H9 (cell line): ENCODE measurements at regions not wholly inside any gene's neighbourhood (a gene's known extent, or its start where the extent isn't known, plus 50 kb on each side); places are given as distances from the start of the nearest gene placed in this dataset.

Source experiments
- DNase-seq: peaks from one replicate; pipeline ENCODE4 v3.0.0-alpha.2; 2017
- H2AFZ ChIP-seq: one replicate; pipeline ENCODE4 v1.6.1; 2013; ENCODE audit warnings: mild to moderate bottlenecking, low read length, control low read depth, moderate library complexity
- H2AK5ac ChIP-seq: 2 replicates; pipeline ENCODE4 v1.6.1; 2013; ENCODE audit warnings: low read length, control low read depth, mixed read lengths; ENCODE audit not compliant: insufficient read length
- H2BK120ac ChIP-seq: one replicate; pipeline ENCODE4 v1.6.1; 2013; ENCODE audit warnings: low read depth, mild to moderate bottlenecking, low read length, control low read depth, inconsistent platforms; ENCODE audit not compliant: poor library complexity, severe bottlenecking
- H2BK12ac ChIP-seq: 2 replicates; pipeline ENCODE4 v1.6.1; 2013; ENCODE audit warnings: low read length, control low read depth, mixed read lengths, low read depth; ENCODE audit not compliant: insufficient read length
- H2BK15ac ChIP-seq: 2 replicates; pipeline ENCODE4 v1.6.1; 2013; ENCODE audit warnings: low read depth, low read length, control low read depth
- H2BK20ac ChIP-seq: one replicate; pipeline ENCODE4 v1.6.1; 2013; ENCODE audit warnings: low read depth, mild to moderate bottlenecking, low read length, control low read depth, inconsistent platforms; ENCODE audit not compliant: poor library complexity, severe bottlenecking
- H2BK5ac ChIP-seq: 2 replicates; pipeline ENCODE4 v1.6.1; 2013; ENCODE audit warnings: low read length, control low read depth, mixed read lengths; ENCODE audit not compliant: insufficient read length
- H3K14ac ChIP-seq: 2 replicates; pipeline ENCODE4 v1.6.1; 2013; ENCODE audit warnings: low read length, control low read depth; ENCODE audit not compliant: insufficient read depth
- H3K18ac ChIP-seq: 2 replicates; pipeline ENCODE4 v1.6.1; 2013; ENCODE audit warnings: low read depth, mild to moderate bottlenecking, mixed read lengths, low read length, control low read depth; ENCODE audit not compliant: insufficient read length
- H3K23ac ChIP-seq: 2 replicates; pipeline ENCODE4 v1.6.1; 2013; ENCODE audit warnings: low read length, control low read depth, mixed read lengths, low read depth; ENCODE audit not compliant: insufficient read length
- H3K23me2 ChIP-seq: 2 replicates; pipeline ENCODE4 v1.6.1; 2013; ENCODE audit warnings: low read depth, mild to moderate bottlenecking, mixed read lengths, low read length, control low read depth; ENCODE audit not compliant: insufficient read length, poor library complexity, severe bottlenecking
- H3K27ac ChIP-seq: 2 replicates; pipeline ENCODE4 v1.5.1; 2013; ENCODE audit warnings: low read length, control low read depth, mixed read lengths, low read depth; ENCODE audit not compliant: insufficient read length
- H3K27me3 ChIP-seq: 2 replicates; pipeline ENCODE4 v1.6.1; 2013; ENCODE audit warnings: low read length, control low read depth, inconsistent platforms; ENCODE audit not compliant: insufficient read depth
- H3K4ac ChIP-seq: 2 replicates; pipeline ENCODE4 v1.6.1; 2013; ENCODE audit warnings: low read depth, mild to moderate bottlenecking, control low read depth, inconsistent platforms, low read length, moderate library complexity
- H3K4me1 ChIP-seq: 2 replicates; pipeline ENCODE4 v1.6.1; 2013; ENCODE audit warnings: low read length, control low read depth, inconsistent platforms; ENCODE audit not compliant: insufficient read depth
- H3K4me2 ChIP-seq: 2 replicates; pipeline ENCODE4 v1.6.1; 2013; ENCODE audit warnings: low read length, control low read depth, mixed read lengths; ENCODE audit not compliant: insufficient read length, insufficient read depth
- H3K56ac ChIP-seq: 2 replicates; pipeline ENCODE4 v1.6.1; 2013; ENCODE audit warnings: low read depth, mild to moderate bottlenecking, mixed read lengths, low read length, control low read depth; ENCODE audit not compliant: insufficient read length
- H3K79me1 ChIP-seq: 2 replicates; pipeline ENCODE4 v1.6.1; 2013; ENCODE audit warnings: low read depth, mild to moderate bottlenecking, moderate library complexity, low read length, control low read depth, inconsistent platforms; ENCODE audit not compliant: insufficient read depth, poor library complexity, severe bottlenecking
- H3K79me2 ChIP-seq: 2 replicates; pipeline ENCODE4 v1.6.1; 2013; ENCODE audit warnings: low read length, control low read depth, inconsistent platforms; ENCODE audit not compliant: insufficient read depth
- H3K9ac ChIP-seq: 2 replicates; pipeline ENCODE4 v1.6.1; 2013; ENCODE audit warnings: low read length, control low read depth, mixed read lengths; ENCODE audit not compliant: insufficient read length; ENCODE audit errors: extremely low read depth
- H3K9me3 ChIP-seq: one replicate; pipeline ENCODE4 v1.6.1; 2013; ENCODE audit warnings: low read depth, low read length, inconsistent platforms; ENCODE audit not compliant: control insufficient read depth
- H3T11ph ChIP-seq: one replicate; pipeline ENCODE4 v1.6.1; 2013; ENCODE audit warnings: mild to moderate bottlenecking, low read length, control low read depth, inconsistent platforms
- H4K20me1 ChIP-seq: one replicate; pipeline ENCODE4 v1.6.1; 2013; ENCODE audit not compliant: control insufficient read depth, insufficient read length, insufficient read depth
- H4K5ac ChIP-seq: 2 replicates; pipeline ENCODE4 v1.6.1; 2013; ENCODE audit warnings: low read depth, mild to moderate bottlenecking, mixed read lengths, low read length, control low read depth; ENCODE audit not compliant: insufficient read length
- H4K8ac ChIP-seq: replicated peaks from 2 replicates; pipeline ENCODE4 v1.6.1; 2013; ENCODE audit warnings: low read length, control low read depth, mixed read lengths, low read depth; ENCODE audit not compliant: insufficient read length
- H4K91ac ChIP-seq: 2 replicates; pipeline ENCODE4 v1.6.1; 2013; ENCODE audit warnings: low read depth, mild to moderate bottlenecking, moderate library complexity, mixed read lengths, low read length, control low read depth; ENCODE audit not compliant: insufficient read length
- H3K27ac Mint-ChIP-seq, 3 experiments: 2 replicates in 2 of 3; 3 replicates in 1 of 3; pipeline ENCODE4 v1.8.0; 2020 to 2021; ENCODE audit warnings: mixed read lengths in 3 of 3, mild to moderate bottlenecking in 1 of 3, moderate library complexity in 1 of 3
- H3K27me3 Mint-ChIP-seq: 2 replicates; pipeline ENCODE4 v1.8.0; 2021; ENCODE audit warnings: low read depth, mild to moderate bottlenecking, moderate library complexity, mixed read lengths
- H3K36me3 Mint-ChIP-seq, 3 experiments: 2 replicates in 2 of 3; 3 replicates in 1 of 3; pipeline ENCODE4 v1.8.0; 2020 to 2021; ENCODE audit warnings: low read depth in 3 of 3, mixed read lengths in 3 of 3; ENCODE audit not compliant: insufficient read depth in 1 of 3
- H3K4me1 Mint-ChIP-seq, 2 experiments: 2 replicates each; pipeline ENCODE4 v1.8.0; 2020; ENCODE audit warnings: mixed read lengths in 2 of 2
- H3K4me3 Mint-ChIP-seq, 2 experiments: 2 replicates in 1 of 2; 3 replicates in 1 of 2; pipeline ENCODE4 v1.8.0; 2020 to 2021; ENCODE audit warnings: mild to moderate bottlenecking in 2 of 2, mixed read lengths in 2 of 2, moderate library complexity in 1 of 2
- H3K9me3 Mint-ChIP-seq, 2 experiments: 2 replicates in 1 of 2; 3 replicates in 1 of 2; pipeline ENCODE4 v1.8.0; 2020; ENCODE audit warnings: mild to moderate bottlenecking in 2 of 2, mixed read lengths in 2 of 2, moderate library complexity in 1 of 2
- WGBS: extraction: QIAGEN DNeasy Blood & Tissue Kit; methylation state at CpG from one replicate; pipeline ENCODE4 v1.1.7; 2013; ENCODE audit warnings: missing lambda C conversion rate, low lambda C conversion rate, mixed read lengths; ENCODE audit not compliant: insufficient read length; ENCODE audit errors: extremely low coverage; 5-methylcytosine and 5-hydroxymethylcytosine counted together
- TF ChIP-seq, protein P1 (sequence below): fragments of 200-600 bp; sonication (generic); conservative IDR thresholded peaks from 3 replicates; pipeline ENCODE4 v1.8.0; 2021; ENCODE audit warnings: antibody characterized with exemption, mild to moderate bottlenecking

DNA sequence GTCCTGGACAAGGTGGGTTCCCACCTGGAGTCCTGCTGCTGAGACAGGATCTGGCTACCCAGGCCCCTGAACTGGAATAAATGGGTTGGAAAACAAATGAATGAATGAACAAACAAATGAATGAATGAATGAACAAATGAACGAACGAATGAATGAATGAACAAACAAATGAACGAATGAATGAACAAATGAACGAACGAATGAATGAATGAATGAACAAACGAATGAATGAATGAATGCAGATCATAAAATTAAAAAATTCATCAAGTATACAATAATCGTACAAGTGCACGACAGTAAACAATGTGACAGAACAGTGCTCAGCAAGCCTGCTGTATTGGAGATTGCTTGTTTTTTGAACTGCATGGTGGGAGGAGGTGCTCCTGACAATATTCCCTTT lies 2097.1 kb downstream of the MAT2B start:
- H3K4me2 ChIP-seq: no peak overlapping the region
- Mint-ChIP-seq H3K4me3 (no peak overlapping the region), H3K36me3 (peaks cover 0 to 4% (median 2%) of the 10 kb centered on the region in 3 experiments; a peak in 2 of 7 replicates), H3K9me3 (peaks cover 0 to 3% of the 10 kb centered on the region in 2 experiments; a peak in 3 of 5 replicates), H3K27ac (no peak overlapping the region), H3K4me1 (peaks cover 0 to 6% of the 10 kb centered on the region in 2 experiments; a peak in 2 of 4 replicates), H3K27me3 (no peaks in the 10 kb centered on the region)
- DNase-seq: no peak
- H3K4ac ChIP-seq: no peak overlapping the region
- no peak overlapping the region for H3K27ac ChIP-seq
- no peaks in the 10 kb centered on the region for H3K4me1 ChIP-seq
- WGBS: no CpG with 5 or more reads among the region's 8 CpGs
- no peak overlapping the region for H3K23ac ChIP-seq
- H2BK15ac ChIP-seq: no peak overlapping the region
- H4K8ac ChIP-seq: no peak overlapping the region
- no peaks in the 10 kb centered on the region for H3K9me3 ChIP-seq
- H3T11ph ChIP-seq: no peak overlapping the region
- no peaks in the 10 kb centered on the region for H3K23me2 ChIP-seq
- no peaks in the 10 kb centered on the region for H3K27me3 ChIP-seq
- H3K9ac ChIP-seq: no peak overlapping the region
- H2BK120ac ChIP-seq: no peak overlapping the region
- no peak overlapping the region for H3K56ac ChIP-seq
- H2AFZ ChIP-seq: no peak overlapping the region
- H2AK5ac ChIP-seq: no peak overlapping the region
- no peak overlapping the region for H2BK20ac ChIP-seq
- no peak overlapping the region for H3K18ac ChIP-seq
- H3K79me1 ChIP-seq: no peaks in the 10 kb centered on the region
- no peak overlapping the region for H3K14ac ChIP-seq
- no peak overlapping the region for H2BK12ac ChIP-seq
- no peaks in the 10 kb centered on the region for H3K79me2 ChIP-seq
- H4K91ac ChIP-seq: no peak overlapping the region
- TF ChIP-seq, protein P1, sequence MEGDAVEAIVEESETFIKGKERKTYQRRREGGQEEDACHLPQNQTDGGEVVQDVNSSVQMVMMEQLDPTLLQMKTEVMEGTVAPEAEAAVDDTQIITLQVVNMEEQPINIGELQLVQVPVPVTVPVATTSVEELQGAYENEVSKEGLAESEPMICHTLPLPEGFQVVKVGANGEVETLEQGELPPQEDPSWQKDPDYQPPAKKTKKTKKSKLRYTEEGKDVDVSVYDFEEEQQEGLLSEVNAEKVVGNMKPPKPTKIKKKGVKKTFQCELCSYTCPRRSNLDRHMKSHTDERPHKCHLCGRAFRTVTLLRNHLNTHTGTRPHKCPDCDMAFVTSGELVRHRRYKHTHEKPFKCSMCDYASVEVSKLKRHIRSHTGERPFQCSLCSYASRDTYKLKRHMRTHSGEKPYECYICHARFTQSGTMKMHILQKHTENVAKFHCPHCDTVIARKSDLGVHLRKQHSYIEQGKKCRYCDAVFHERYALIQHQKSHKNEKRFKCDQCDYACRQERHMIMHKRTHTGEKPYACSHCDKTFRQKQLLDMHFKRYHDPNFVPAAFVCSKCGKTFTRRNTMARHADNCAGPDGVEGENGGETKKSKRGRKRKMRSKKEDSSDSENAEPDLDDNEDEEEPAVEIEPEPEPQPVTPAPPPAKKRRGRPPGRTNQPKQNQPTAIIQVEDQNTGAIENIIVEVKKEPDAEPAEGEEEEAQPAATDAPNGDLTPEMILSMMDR: no peak
- H4K5ac ChIP-seq: no peak overlapping the region
- no peak overlapping the region for H2BK5ac ChIP-seq
- no peaks in the 10 kb centered on the region for H4K20me1 ChIP-seq
